NB4 (cell line): ENCODE measurements at regions not wholly inside any gene's neighbourhood (a gene's known extent, or its start where the extent isn't known, plus 50 kb on each side); places are given as distances from the start of the nearest gene placed in this dataset.

ENCODE experiments used
- MYC ChIP-seq: IDR thresholded peaks from 2 replicates; pipeline ENCODE4 v1.6.1; 2011; ENCODE audit warnings: low read depth, low read length
- POLR2A ChIP-seq: IDR thresholded peaks from 2 replicates; pipeline ENCODE4 v1.6.1; 2011; ENCODE audit warnings: mild to moderate bottlenecking; ENCODE audit not compliant: insufficient read length; ENCODE audit errors: extremely low read depth
- TF ChIP-seq, protein P1 (sequence below): IDR thresholded peaks from one replicate; pipeline ENCODE4 v1.5.1; 2012; ENCODE audit warnings: low read depth, low read length
- TF ChIP-seq, protein P2 (sequence below): IDR thresholded peaks from 2 replicates; pipeline ENCODE4 v1.6.1; 2011; ENCODE audit warnings: low read depth, low read length

DNA sequence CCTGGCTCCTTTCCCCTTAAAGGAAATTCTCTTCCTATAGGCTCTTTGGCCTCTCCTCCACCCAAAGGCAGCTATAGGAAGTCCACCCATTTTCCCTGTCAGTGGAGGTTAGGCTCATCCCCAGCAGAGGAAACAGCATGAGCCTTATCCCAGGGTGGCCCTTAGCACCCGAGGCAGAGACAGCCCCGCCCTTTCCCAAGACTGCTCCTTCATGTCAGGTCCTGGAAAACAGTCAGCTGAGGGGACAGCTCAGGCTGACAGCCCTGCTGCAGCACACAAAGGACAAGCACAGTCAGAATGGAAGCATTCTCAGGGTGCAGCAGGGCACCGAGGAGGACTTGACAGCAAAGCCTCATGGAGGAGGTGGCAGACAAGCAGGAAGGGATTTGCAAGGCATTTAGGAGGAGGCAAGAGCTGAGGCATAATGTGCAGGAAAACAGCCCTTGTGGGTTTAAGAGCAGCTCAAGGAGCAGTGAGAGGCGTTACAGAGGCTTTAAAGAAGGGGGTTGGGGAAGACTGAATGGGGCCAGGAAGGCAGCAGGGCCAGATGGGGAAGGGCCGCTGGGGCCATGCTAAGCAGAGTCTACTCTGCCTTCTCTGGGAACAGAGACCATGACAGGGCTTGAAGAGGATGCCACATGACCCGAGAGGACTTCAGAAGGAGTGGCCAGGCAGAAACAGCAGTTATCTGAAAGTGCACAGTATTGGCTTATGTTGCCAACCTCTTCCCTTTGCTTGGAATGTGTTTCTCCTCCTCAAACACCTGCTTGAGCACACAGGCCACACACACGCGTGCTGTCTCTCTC, 216.6 kb downstream of the SH3BP4 start:
- TF ChIP-seq, protein P1, sequence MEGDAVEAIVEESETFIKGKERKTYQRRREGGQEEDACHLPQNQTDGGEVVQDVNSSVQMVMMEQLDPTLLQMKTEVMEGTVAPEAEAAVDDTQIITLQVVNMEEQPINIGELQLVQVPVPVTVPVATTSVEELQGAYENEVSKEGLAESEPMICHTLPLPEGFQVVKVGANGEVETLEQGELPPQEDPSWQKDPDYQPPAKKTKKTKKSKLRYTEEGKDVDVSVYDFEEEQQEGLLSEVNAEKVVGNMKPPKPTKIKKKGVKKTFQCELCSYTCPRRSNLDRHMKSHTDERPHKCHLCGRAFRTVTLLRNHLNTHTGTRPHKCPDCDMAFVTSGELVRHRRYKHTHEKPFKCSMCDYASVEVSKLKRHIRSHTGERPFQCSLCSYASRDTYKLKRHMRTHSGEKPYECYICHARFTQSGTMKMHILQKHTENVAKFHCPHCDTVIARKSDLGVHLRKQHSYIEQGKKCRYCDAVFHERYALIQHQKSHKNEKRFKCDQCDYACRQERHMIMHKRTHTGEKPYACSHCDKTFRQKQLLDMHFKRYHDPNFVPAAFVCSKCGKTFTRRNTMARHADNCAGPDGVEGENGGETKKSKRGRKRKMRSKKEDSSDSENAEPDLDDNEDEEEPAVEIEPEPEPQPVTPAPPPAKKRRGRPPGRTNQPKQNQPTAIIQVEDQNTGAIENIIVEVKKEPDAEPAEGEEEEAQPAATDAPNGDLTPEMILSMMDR: no peak
- TF ChIP-seq, protein P2, sequence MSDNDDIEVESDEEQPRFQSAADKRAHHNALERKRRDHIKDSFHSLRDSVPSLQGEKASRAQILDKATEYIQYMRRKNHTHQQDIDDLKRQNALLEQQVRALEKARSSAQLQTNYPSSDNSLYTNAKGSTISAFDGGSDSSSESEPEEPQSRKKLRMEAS: no peak
- TF ChIP-seq POLR2A (no peak), MYC (no peak)
